ENCODE measurements at regions not wholly inside any gene's neighbourhood (a gene's known extent, or its start where the extent isn't known, plus 50 kb on each side); places are given as distances from the start of the nearest gene placed in this dataset.

GRCh38 chr3:87837076-87837475 lies 221.7 kb downstream of the CGGBP1 start:
- intact Hi-C loops (cut with DNase I): no loop called here
- no peaks in the 10 kb centered on the region for H3K36me3 ChIP-seq

GRCh38 chr3:87836026-87836425 lies 222.8 kb downstream of the CGGBP1 start:
- Histone ChIP-seq H3K4me1 (no peaks in the 10 kb centered on the region), H3K4me3 (no peak overlapping the region), H3K27me3 (no peaks in the 10 kb centered on the region), H3K9me3 (no peaks in the 10 kb centered on the region), H3K27ac (no peak overlapping the region), H3K36me3 (no peaks in the 10 kb centered on the region)
- intact Hi-C loops (cut with DNase I): no loop called here
- ATAC-seq (no peak), DNase-seq (no peak)
- TF ChIP-seq CTCF (IDR thresholded peaks at IDR 0.05): no peak

More at GRCh38 chr3:87837076-87837475, 221.7 kb downstream of the CGGBP1 start:
- ATAC-seq: no peak
- Histone ChIP-seq H3K4me3 (no peak overlapping the region), H3K27me3 (no peaks in the 10 kb centered on the region), H3K4me1 (no peaks in the 10 kb centered on the region), H3K9me3 (no peaks in the 10 kb centered on the region), H3K27ac (no peak overlapping the region)
- DNase-seq: no peak
- TF ChIP-seq CTCF (IDR thresholded peaks at IDR 0.05): no peak

DNA sequence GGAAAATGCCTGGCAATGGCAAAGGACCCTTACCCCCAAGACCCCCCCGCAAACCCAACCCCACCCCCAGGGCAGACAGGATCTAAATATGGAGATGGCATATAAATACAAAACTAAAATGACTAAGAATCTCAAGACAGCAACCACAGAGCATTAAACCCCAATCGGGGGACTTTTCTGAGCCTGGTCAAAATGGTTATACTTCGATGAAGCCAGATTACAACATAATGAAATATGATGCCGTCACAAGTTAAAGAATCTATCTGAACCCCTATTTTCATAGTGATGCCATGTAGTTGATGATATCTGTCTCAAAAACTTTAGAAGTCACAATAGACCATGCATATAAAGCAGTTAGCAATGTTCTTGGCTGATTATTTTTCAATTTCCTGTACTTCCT lies 223.6 kb downstream of the CGGBP1 start:
- Histone ChIP-seq H3K36me3 (no peaks in the 10 kb centered on the region), H3K27me3 (no peaks in the 10 kb centered on the region), H3K4me1 (no peaks in the 10 kb centered on the region), H3K27ac (no peak overlapping the region), H3K4me3 (no peak overlapping the region), H3K9me3 (no peaks in the 10 kb centered on the region)
- ATAC-seq (no peak), DNase-seq (no peak)
- no peak for TF ChIP-seq CTCF (IDR thresholded peaks at IDR 0.05)
- intact Hi-C loops (cut with DNase I): no loop called here

DNA sequence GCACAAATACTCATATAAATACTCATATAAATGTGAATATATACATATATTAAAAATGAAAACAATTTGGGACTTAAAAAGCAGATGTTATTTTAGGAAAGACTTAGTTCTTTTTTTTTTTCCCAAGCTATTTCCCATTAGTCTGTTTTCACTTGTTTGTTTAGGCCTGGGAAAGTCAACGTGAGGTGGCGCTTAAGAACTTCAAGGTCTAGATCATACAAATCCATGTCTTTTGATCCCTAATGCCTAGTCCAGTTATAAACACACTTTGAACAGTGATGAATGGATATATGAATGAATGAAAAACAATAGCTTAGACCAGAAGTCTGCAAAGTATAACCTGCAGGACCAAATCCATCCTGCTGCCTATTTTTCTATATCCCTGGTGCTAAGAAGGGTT lies 224.5 kb downstream of the CGGBP1 start:
- Histone ChIP-seq H3K9me3 (no peaks in the 10 kb centered on the region), H3K4me1 (no peaks in the 10 kb centered on the region), H3K27ac (no peak overlapping the region), H3K4me3 (no peak overlapping the region), H3K27me3 (no peaks in the 10 kb centered on the region), H3K36me3 (no peaks in the 10 kb centered on the region)
- DNase-seq (no peak), ATAC-seq (no peak)
- intact Hi-C loops (cut with DNase I): no loop called here
- no peak for TF ChIP-seq CTCF (IDR thresholded peaks at IDR 0.05)

DNA sequence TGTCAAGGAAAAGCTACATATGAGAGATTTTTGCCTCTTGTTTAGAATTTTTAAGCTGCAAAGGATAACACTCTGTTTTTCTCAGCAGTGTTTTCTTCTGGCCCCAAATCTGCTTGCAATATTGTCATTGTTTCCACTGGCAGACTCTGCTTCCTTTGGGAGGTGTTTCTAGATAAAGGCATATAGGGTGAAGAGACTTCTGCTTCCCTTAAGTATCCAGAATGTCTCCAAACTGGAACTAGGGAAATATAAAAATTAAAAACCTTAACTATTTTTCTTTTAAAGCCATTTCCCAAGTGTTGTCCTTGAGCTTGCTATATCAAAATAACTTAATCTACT lies 225.8 kb downstream of the CGGBP1 start:
- no peaks in the 10 kb centered on the region for H3K36me3 ChIP-seq
- no peak overlapping the region for H3K27ac ChIP-seq
- ATAC-seq (no peak), DNase-seq (no peak)
- intact Hi-C loops (cut with DNase I): no loop called here
- no peak for TF ChIP-seq CTCF (IDR thresholded peaks at IDR 0.05)
- H3K9me3 ChIP-seq: no peaks in the 10 kb centered on the region
- H3K4me3 ChIP-seq: no peak overlapping the region
- H3K27me3 ChIP-seq: no peaks in the 10 kb centered on the region
- no peaks in the 10 kb centered on the region for H3K4me1 ChIP-seq

GRCh38 chr3:87828046-87828445 lies 230.8 kb downstream of the CGGBP1 start:
- no peak overlapping the region for H3K4me3 ChIP-seq
- ATAC-seq (no peak), DNase-seq (no peak)
- no peaks in the 10 kb centered on the region for H3K27me3 ChIP-seq
- TF ChIP-seq CTCF (IDR thresholded peaks at IDR 0.05): no peak
- H3K36me3 ChIP-seq: no peaks in the 10 kb centered on the region
- no peaks in the 10 kb centered on the region for H3K9me3 ChIP-seq
- intact Hi-C loops (cut with DNase I): no loop called here
- no peak overlapping the region for H3K27ac ChIP-seq
- no peaks in the 10 kb centered on the region for H3K4me1 ChIP-seq

All from upper lobe of right lung (tissue), 1 donor.